Cardiac fibroblast (primary cell): ENCODE measurements at regions not wholly inside any gene's neighbourhood (a gene's known extent, or its start where the extent isn't known, plus 50 kb on each side); places are given as distances from the start of the nearest gene placed in this dataset.

Source experiments
- DNase-seq, 2 donors: peaks; one replicate each; pipeline versions ENCODE4 v3.0.0 to v3.0.0-alpha.2; 2010; ENCODE audit warnings: low read depth in 2 of 2
- H3K4me3 ChIP-seq, 2 donors: replicated peaks in 1 of 2; 1 replicate in 1 of 2; 2 replicates in 1 of 2; pipeline ENCODE4 v1.5.1; 2011; ENCODE audit warnings: low read depth in 2 of 2, low read length in 2 of 2, mild to moderate bottlenecking in 2 of 2, moderate library complexity in 1 of 2
- TF ChIP-seq, protein P1 (sequence below): IDR thresholded peaks from one replicate; pipeline ENCODE4 v1.5.1; 2011; ENCODE audit warnings: low read depth, mild to moderate bottlenecking, low read length, inconsistent platforms

DNA sequence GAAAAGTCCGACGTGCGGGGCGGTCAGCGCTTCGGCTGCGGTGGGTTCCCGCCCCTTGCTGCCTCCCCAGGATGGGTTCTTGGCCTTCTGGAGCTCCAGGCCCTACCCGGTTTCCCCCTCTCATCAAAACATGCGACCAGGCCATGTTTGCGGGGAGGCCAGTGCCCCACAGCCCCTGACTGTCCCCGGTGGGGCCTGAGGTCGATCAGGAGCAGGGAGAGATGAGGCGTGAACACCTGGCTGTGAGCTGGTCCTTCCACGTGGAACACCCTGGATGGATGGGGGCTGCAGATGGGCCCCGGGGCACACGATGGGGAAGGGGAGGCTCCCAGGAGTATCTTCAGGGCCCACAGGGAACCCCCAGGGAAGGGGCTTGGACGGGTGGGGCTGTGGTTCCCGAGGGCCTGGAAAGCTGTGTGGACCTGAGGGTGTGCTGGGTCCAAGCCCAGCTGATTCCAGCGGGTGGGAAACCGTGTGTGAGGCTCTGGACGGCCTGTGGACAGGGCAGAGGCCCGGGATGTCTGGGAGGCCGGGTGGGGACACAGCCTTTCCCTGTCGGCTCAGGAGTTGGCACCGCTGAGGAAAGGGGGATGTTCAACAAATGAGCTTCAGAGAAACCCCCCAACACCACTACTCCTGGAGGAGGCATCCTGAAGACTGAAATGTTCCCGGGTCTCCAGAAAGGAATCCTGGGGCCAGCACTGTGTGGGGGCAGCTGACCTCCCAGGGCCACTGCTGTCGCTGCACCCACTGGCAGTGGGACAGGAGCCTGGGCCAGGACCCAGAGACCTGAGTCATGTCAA lies 187.0 kb upstream of the C14orf180 start:
- H3K4me3 ChIP-seq: no peak overlapping the region
- no peak for DNase-seq
- TF ChIP-seq, protein P1, sequence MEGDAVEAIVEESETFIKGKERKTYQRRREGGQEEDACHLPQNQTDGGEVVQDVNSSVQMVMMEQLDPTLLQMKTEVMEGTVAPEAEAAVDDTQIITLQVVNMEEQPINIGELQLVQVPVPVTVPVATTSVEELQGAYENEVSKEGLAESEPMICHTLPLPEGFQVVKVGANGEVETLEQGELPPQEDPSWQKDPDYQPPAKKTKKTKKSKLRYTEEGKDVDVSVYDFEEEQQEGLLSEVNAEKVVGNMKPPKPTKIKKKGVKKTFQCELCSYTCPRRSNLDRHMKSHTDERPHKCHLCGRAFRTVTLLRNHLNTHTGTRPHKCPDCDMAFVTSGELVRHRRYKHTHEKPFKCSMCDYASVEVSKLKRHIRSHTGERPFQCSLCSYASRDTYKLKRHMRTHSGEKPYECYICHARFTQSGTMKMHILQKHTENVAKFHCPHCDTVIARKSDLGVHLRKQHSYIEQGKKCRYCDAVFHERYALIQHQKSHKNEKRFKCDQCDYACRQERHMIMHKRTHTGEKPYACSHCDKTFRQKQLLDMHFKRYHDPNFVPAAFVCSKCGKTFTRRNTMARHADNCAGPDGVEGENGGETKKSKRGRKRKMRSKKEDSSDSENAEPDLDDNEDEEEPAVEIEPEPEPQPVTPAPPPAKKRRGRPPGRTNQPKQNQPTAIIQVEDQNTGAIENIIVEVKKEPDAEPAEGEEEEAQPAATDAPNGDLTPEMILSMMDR: no peak

DNA sequence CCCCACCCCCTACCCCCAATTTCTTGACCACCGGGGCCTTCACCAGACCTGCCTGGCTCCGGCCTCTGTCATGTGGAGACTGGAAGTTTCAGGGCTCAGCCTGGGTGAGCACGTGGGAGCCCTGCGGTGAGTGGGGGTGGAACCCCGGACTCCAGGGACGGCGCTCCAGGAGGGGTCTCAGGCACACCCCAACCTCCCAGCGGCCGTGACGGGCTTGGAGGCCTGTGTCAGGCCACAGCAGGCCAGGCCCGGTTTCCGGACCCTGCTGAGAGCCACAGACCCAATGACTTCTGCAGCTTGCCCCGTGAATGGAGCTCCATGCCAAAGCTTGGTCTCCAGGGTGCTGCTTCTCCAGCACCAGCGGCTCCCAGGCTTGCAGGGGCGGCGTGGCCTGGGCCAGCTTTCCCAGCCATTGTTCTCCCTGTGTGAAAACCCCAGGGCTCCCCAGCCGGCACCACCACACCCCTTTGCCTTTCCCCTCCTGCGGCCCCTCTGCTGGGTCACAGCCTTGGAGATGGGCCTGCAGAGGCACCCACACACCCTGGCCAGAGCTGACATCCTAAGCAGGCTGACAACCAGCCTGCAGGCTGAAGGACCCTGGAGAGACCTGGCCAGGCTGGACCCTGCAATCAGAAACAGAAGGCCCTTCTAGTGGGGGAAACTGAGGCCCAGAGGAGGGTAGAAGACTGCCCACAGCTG lies 186.2 kb upstream of the C14orf180 start:
- H3K4me3 ChIP-seq: no peak overlapping the region
- DNase-seq: no peak
- TF ChIP-seq, protein P1: no peak

DNA sequence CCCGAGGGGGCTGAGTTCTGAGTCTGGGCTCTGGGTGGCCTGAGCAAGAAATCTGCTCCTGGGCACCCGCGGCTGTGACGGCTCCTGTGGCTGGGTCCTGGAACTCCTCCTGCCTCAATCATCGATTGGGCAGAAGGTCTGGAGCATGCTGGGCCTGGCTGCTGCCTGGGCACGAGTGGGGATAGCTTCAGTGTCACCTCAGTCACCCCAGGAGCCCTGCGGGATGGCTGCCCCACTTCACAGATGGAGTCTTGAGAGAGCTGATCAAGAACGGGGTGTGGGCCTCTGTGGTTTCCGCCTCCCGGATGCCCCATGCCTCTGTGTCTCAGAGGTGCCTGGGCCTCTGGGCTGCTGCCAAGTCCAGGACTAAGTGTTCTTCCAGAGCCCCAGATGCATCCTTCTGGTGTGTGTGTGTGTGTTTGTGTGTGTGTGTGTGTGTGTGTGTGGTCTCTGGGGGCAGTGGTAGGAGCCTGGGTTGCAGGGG lies 185.6 kb upstream of the C14orf180 start:
- TF ChIP-seq, protein P1: no peak
- peak in 1 of 2 donors; percentile 19 for DNase-seq
- no peak overlapping the region for H3K4me3 ChIP-seq

DNA sequence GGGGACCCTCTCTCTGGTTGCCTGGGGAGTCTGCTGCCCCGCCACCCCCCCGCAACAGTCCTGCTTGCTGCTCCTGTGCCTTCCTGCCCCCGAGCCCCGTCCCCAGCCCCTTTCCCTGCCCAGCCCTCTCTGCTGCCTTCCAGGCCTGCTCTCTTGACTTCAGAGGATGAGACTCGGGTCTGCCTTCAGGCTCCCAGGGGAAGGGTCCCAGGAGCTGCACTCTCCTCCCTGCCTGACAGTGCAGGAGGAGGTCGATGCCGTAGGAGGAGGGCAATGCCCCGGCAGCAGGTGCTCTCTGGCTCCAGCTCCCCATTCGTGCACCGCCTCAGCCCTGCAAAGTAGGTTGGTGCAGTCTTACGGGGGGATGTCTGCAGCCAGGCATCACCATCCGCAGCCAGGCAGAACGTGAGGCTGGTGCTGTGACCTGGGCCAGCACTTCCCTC lies 185.1 kb upstream of the C14orf180 start:
- TF ChIP-seq, protein P1: no peak
- no peak overlapping the region for H3K4me3 ChIP-seq
- DNase-seq: no peak

DNA sequence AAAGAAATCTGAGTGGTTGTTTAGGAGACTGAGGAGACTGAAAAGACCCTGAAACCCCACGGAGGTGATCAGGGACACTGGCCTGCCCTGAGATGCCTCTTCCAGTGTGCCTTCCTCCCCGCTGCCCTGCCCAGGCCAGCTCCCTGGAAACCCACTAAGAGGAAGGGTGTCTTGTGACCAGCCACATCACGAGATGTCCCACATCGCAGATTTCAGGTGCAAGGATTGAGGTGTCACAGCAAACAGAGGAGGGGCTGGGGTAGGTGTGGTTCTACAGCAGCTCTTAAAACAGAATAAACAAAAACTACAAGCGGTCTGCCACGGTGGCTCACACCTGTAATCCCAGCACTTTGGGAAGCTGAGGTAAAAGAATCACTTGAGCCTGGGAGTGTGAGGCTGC lies 184.3 kb upstream of the C14orf180 start:
- TF ChIP-seq, protein P1: no peak
- no peak overlapping the region for H3K4me3 ChIP-seq
- DNase-seq: no peak

DNA sequence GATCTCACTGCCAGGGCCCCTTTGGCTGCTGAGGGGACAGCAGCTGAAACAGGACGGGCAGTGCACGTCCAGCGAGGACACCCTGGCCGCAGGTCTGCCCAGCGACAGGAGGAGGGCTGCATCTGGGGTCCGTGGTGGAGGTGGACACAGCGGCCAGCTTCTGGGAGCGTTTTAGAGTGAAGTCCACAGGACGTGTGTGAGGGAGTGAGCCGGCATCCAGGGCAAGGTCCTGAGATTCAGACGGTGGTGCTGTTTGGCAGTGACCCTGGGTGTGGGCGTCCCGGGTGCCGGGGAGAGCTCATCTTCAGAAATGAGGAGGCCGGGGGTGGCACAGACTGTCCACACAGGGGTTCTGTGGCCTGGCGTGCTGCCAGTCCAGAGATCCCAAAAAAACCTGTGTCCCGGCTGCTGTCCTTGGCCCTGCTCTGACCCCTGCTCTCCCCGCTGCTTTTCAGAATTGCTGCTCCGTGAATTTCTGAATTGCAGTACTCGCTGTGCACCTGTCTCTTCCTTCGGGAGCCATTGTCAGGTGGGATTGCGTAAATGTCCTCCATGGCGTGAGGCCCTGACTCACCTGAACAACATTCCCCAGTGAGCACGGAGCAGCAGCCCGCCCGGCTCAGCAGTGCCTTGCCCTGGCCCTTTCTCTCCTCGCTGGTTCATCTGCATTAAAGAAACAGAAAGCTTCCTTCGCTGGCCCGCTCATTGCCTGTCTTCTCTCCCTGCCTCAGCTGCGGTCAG lies 183.5 kb upstream of the C14orf180 start:
- H3K4me3 ChIP-seq: no peak overlapping the region
- no peak for DNase-seq
- TF ChIP-seq, protein P1: no peak
